Memory B cell (primary cell): ENCODE measurements at regions not wholly inside any gene's neighbourhood (a gene's known extent, or its start where the extent isn't known, plus 50 kb on each side); places are given as distances from the start of the nearest gene placed in this dataset.
"Not testable (repeated sequence)": the region's sequence is repeated elsewhere in the genome, so short reads cannot be mapped to it uniquely, and the experiment has no call there.

ENCODE experiments used
- ATAC-seq: fragments of 150-1000 bp; cut with Tn5 transposase; 2 replicates; pipeline ENCODE4 v1.10.0; 2021; ENCODE audit warnings: low read depth, mild to moderate bottlenecking, moderate library complexity
- DNase-seq, 2 donors: peaks; one replicate each; pipeline ENCODE4 v3.0.0; 2022; ENCODE audit warnings: low spot score in 2 of 2
- H3K27ac Mint-ChIP-seq: one replicate; pipeline ENCODE4 v1.8.0; 2022; ENCODE audit warnings: mild to moderate bottlenecking, moderate library complexity, mixed read lengths
- H3K27me3 Mint-ChIP-seq: one replicate; pipeline ENCODE4 v1.8.0; 2022; ENCODE audit warnings: mixed read lengths
- H3K36me3 Mint-ChIP-seq: one replicate; pipeline ENCODE4 v1.8.0; 2022; ENCODE audit warnings: mild to moderate bottlenecking, mixed read lengths
- H3K4me1 Mint-ChIP-seq: one replicate; pipeline ENCODE4 v1.8.0; 2022; ENCODE audit warnings: mixed read lengths
- H3K4me3 Mint-ChIP-seq: one replicate; pipeline ENCODE4 v1.8.0; 2022; ENCODE audit warnings: mild to moderate bottlenecking, moderate library complexity, mixed read lengths
- H3K9me3 Mint-ChIP-seq: one replicate; pipeline ENCODE4 v1.8.0; 2022; ENCODE audit warnings: mixed read lengths

DNA sequence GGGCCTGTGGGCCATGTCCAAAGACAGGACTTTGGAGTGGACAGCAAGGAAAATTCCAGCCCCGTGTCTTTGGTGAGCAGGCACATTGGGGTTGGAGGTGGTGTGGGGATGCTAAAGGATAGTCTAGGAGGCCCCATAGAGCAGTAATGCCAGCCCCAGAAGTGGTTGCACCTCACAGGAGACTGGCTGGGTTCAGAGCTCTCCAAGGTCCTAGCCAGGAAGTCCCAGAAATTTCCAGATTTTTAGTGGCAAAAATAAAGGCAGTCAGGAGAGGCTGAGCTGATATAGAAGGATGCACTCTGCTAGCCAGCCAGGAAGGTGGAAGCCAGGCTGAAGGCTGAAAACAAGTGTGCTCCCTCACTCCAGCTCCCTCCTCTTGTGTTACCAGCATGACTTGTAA, 144.0 kb upstream of the KCND3 start:
- ATAC-seq = no peak
- no peaks in the 10 kb centered on the region for H3K36me3 Mint-ChIP-seq
- no peak for DNase-seq
- H3K4me3 Mint-ChIP-seq = no peak overlapping the region
- no peak overlapping the region for H3K27ac Mint-ChIP-seq
- no peaks in the 10 kb centered on the region for H3K9me3 Mint-ChIP-seq
- H3K4me1 Mint-ChIP-seq = no peaks in the 10 kb centered on the region
- H3K27me3 Mint-ChIP-seq = peaks cover 12% of the 10 kb centered on the region

DNA sequence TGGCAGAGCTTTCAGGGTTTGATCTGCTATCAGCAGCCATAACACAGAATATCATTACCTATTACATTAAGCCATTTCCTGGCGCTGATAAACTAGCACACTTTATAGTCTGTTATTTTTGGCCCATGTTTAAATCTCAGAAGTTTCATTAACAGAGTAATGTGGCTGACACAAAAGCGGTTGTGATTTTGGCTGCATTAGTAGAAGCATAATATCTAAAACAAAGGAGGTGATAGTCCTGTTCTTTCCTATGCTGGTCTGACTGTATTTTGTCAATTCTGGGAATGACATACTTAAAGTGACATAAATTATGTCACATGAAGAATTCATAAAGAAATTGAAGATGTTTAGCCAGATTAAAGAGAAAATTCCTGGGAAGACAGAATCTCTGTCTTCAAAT, 151.3 kb upstream of the KCND3 start:
- H3K36me3 Mint-ChIP-seq = no peaks in the 10 kb centered on the region
- no peak overlapping the region for H3K27ac Mint-ChIP-seq
- no peaks in the 10 kb centered on the region for H3K4me1 Mint-ChIP-seq
- H3K27me3 Mint-ChIP-seq = peaks cover 20% of the 10 kb centered on the region
- DNase-seq = no peak
- H3K9me3 Mint-ChIP-seq = no peaks in the 10 kb centered on the region
- no peak overlapping the region for H3K4me3 Mint-ChIP-seq
- ATAC-seq = no peak

DNA sequence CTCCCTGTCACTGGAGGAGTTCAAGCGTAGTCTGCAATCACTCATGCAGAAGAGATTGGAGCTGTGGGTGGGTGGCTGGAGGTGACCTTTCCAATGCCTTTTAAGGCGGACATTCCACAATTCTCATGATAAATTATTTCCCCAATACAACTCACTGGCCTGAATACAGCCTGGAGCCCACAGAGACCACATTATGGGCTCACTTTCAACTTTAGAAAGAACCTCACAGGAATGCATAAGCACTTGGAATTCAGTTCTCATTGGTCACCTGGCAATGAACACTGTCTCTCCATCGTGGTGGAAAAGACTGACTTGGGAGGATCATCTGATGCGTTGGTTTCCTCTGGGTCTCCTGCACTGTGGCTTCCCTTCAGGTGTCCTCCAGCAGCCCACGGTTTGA, 151.8 kb upstream of the KCND3 start:
- DNase-seq (no peak), ATAC-seq (no peak)
- H3K27ac Mint-ChIP-seq = no peak overlapping the region
- H3K4me1 Mint-ChIP-seq = no peaks in the 10 kb centered on the region
- no peak overlapping the region for H3K4me3 Mint-ChIP-seq
- peaks cover 21% of the 10 kb centered on the region for H3K27me3 Mint-ChIP-seq
- no peaks in the 10 kb centered on the region for H3K36me3 Mint-ChIP-seq
- no peaks in the 10 kb centered on the region for H3K9me3 Mint-ChIP-seq

DNA sequence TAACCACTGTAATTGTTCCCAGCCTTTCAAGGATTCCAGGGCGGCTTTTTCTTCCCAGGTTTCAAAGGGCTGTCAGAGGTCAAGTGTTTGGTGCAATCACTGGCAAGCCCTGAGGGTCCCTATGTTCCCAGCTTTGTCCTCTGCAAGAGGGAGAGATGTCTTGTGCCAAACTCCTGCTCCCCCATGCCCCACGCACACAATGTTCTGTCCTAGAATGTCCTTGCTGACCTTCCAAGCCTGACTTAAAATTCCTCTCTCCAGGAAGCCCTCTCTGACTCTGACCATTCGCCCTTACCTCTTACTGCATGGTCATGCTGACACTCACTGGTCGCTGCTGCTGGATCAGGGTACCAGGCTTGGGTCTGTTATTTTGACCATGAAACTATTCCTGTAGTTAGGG, 152.5 kb upstream of the KCND3 start:
- Mint-ChIP-seq H3K9me3 (no peaks in the 10 kb centered on the region), H3K4me1 (no peaks in the 10 kb centered on the region), H3K4me3 (no peak overlapping the region), H3K27me3 (peaks cover 22% of the 10 kb centered on the region), H3K27ac (no peak overlapping the region), H3K36me3 (no peaks in the 10 kb centered on the region)
- ATAC-seq (no peak), DNase-seq (no peak)

DNA sequence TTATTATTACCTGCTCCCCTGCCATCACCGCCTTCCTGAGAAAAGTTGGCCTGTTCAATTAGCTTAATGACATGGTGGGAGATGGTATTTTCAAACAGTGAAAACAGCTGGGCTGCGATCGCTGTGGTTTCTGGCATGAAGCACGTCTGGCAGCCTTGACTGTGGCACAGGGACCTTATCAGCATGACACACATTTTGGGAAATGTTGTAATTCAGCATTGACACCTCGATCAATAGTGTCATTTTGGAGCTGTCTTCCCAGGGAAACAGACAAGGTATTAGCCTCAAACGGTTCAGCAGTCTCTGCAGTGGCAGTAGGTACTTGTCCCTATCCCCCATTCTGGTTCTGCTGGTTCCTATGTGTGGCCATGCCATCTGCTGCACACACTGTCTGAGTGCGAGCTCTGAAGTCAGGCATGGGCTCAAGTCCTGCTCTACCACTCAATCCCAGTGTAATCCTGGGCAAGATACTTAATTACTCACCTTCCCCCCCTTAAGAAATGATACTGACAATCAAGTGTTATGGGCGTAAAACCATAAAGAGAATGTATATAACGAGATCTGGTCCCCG, 154.5 kb upstream of the KCND3 start:
- H3K9me3 Mint-ChIP-seq = peaks cover 7% of the 10 kb centered on the region
- H3K27ac Mint-ChIP-seq = no peak overlapping the region
- H3K36me3 Mint-ChIP-seq = no peaks in the 10 kb centered on the region

DNA sequence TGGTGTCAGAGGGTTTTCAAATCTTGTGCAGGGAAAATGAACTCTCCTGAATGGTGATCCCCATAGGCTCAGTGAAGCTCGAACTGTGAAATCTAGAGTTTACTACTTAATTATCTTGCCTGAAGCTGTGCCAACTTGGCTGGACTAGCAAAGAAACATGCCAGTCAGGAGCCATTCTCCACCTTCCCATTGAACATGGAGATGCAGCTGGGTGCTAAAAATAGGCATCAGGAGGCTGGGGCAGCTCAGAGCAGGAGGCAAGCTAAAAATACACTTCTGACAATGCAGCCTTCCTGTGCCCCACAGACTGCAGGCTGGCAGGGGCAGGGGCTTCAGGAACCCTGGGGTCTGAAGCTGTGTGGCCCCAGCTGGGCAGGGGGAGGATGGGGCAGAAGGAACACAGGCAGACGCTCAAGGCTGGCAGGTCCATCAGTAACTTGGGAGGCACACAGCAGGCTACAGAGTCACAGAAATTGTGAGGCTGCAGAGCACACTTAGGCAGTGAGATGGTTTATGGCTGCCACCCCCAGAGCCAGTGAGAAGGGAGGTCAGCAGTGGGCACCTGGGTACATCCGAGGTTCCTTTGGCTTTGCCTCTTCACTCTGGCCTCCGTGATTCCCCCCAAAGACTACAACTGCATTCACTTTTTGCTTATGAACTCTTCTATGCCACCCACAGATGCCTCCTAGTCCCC, 155.4 kb upstream of the KCND3 start:
- Mint-ChIP-seq H3K9me3 (peaks cover 7% of the 10 kb centered on the region), H3K36me3 (no peaks in the 10 kb centered on the region), H3K27me3 (peaks cover 17% of the 10 kb centered on the region), H3K4me3 (no peak overlapping the region), H3K4me1 (no peaks in the 10 kb centered on the region), H3K27ac (no peak overlapping the region)
- ATAC-seq = no peak
- DNase-seq = no peak

More for the DNA sequence above, 154.5 kb upstream of the KCND3 start:
- no peak for DNase-seq
- Mint-ChIP-seq H3K4me3 (no peak overlapping the region), H3K4me1 (no peaks in the 10 kb centered on the region), H3K27me3 (peaks cover 17% of the 10 kb centered on the region)
- ATAC-seq = no peak

DNA sequence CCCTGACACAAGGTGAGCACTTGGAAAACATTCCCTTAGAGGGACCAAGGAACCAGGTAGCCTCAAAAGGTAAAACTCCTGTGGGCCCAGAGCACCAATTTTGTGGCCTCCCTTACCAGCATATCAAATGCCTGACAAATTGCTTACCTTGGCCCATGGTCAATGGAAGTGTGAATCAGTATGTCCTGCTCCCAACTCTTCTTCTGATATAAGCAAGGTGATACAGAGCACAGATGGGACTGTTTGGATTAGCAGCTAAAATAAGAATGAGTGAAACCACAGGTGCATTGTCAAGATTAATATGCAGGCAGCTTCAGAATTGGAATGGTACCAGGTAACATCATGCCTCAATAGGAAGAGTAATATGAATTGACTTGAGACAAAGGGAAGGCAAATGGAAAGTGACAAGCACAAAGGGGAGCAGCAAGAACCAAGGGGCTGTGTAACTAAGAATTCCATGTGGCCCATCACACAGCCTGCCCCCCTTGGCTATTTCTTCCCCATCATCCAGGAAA, 156.8 kb upstream of the KCND3 start:
- H3K27ac Mint-ChIP-seq = no peak overlapping the region
- H3K9me3 Mint-ChIP-seq = peaks cover 13% of the 10 kb centered on the region
- DNase-seq (no peak), ATAC-seq (no peak)
- peaks cover 19% of the 10 kb centered on the region for H3K27me3 Mint-ChIP-seq
- peaks cover 1% of the 10 kb centered on the region for H3K36me3 Mint-ChIP-seq
- no peak overlapping the region for H3K4me3 Mint-ChIP-seq
- H3K4me1 Mint-ChIP-seq = no peaks in the 10 kb centered on the region

DNA sequence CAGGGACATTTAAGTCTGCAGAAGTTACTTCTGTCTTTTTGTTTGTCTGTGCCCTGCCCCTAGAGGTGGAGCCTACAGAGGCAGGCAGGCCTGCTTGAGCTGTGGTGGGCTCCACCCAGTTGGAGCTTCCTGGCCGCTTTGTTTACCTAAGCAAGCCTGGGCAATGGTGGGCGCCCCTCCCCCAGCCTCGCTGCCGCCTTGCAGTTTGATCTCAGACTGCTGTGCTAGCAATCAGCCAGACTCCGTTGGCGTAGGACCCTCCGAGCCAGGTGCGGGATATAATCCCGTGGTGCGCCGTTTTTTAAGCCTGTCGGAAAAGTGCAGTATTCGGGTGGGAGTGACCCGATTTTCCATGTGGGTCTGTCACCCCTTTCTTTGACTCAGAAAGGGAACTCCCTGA, 170.7 kb upstream of the KCND3 start:
- not testable (repeated sequence) for ATAC-seq, H3K9me3 Mint-ChIP-seq, H3K27ac Mint-ChIP-seq, H3K4me1 Mint-ChIP-seq, H3K4me3 Mint-ChIP-seq, H3K36me3 Mint-ChIP-seq, DNase-seq
- peaks cover 15% of the 10 kb centered on the region for H3K27me3 Mint-ChIP-seq

DNA sequence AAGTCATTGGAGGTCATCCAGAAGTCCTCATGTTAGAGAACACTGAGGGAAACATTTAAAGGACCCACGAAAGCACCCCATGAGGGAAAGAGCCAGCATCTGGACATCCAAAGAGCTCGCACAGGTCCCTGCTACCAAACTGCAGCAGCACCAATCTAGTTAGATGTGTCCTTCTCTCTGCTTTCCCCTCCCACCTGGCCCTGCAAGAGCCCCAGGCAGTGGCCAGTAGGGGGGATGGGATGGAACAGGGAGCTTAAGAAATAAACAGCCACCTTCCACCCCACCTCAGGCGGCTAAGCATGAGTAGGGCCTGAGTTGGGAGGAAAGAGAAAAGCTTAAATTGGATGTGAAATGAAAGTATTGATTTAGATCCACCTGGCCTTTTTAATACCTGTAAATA, 175.9 kb upstream of the KCND3 start:
- Mint-ChIP-seq H3K27ac (no peak overlapping the region), H3K9me3 (peaks cover 5% of the 10 kb centered on the region), H3K4me3 (no peak overlapping the region), H3K36me3 (peaks cover 4% of the 10 kb centered on the region), H3K27me3 (peaks cover 24% of the 10 kb centered on the region), H3K4me1 (no peaks in the 10 kb centered on the region)
- no peak for ATAC-seq
- no peak for DNase-seq

DNA sequence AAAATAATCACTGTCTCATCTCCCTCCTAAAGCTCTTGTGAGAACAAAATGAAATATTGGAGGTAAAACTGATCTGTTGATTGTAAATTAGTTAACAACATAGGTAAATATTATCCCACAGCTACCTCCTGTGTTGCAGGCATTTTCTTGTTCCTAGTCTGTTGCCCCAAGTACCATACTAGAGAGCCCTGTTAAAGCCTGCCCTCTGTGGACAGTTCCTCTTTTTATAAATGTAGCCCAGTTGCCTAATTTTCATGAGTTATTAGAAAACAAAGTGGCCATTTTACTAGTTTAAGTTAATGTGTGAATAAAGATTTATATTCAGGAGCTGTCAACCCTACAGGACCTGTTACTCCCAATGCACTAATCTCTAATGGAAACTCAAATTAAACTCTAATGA, 180.0 kb upstream of the KCND3 start:
- H3K4me3 Mint-ChIP-seq = no peak overlapping the region
- DNase-seq (no peak), ATAC-seq (no peak)
- no peaks in the 10 kb centered on the region for H3K4me1 Mint-ChIP-seq
- H3K9me3 Mint-ChIP-seq = peaks cover 3% of the 10 kb centered on the region
- peaks cover 15% of the 10 kb centered on the region for H3K27me3 Mint-ChIP-seq
- no peaks in the 10 kb centered on the region for H3K36me3 Mint-ChIP-seq
- H3K27ac Mint-ChIP-seq = no peak overlapping the region

DNA sequence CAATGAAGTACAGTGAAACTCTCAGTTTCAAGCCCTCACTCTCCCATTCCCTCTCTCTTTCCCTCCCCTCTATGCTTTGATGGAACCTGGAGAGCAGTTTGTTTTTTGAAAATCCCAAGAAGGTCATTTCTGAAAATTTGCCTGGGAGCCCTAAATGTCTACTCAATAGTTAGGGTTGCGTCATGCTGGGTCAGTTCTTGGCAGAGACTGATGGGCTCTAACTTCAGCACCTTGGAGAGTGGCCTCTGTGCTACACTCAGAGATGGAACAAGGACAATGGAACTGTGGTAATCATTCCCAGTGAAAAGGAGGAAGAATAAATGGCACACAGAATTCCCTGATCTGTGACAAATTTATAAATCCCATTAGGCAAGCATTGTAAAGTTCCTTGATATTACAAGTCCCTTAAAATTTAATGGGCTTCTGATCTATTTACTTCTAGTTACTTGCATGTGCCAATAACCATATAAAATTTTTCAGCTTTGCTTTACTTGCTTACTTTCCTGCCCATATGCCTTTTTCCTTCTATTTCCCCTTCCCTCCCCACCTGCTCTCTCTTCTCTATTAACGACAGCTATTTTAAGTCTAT, 182.9 kb upstream of the KCND3 start:
- peaks cover 3% of the 10 kb centered on the region for H3K9me3 Mint-ChIP-seq
- ATAC-seq (no peak), DNase-seq (no peak)
- no peak overlapping the region for H3K27ac Mint-ChIP-seq
- H3K4me1 Mint-ChIP-seq = no peaks in the 10 kb centered on the region
- H3K4me3 Mint-ChIP-seq = no peak overlapping the region
- H3K36me3 Mint-ChIP-seq = no peaks in the 10 kb centered on the region
- peaks cover 7% of the 10 kb centered on the region for H3K27me3 Mint-ChIP-seq

DNA sequence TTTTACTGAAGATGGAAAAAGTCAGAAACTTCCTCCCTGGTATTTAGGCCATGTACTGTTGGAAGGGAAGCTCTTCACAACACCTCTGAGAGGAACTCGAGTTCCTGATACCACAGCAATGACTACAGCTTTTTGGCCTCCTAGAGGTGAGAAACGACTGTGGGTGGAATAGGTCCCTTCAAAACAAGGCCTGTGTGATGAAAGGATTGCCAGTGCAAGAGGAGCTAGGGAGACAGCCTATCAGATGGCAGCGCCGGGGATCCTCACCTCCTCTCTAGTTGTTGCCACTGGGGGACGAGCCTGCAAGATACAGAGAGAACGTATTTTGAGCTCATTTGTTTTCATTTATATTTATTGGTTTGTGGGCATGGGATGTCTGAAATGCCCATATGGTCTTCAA, 187.8 kb upstream of the KCND3 start:
- Mint-ChIP-seq H3K4me3 (no peak overlapping the region), H3K4me1 (no peaks in the 10 kb centered on the region), H3K9me3 (no peaks in the 10 kb centered on the region), H3K27ac (no peak overlapping the region), H3K27me3 (peaks cover 7% of the 10 kb centered on the region), H3K36me3 (no peaks in the 10 kb centered on the region)
- DNase-seq = no peak
- no peak for ATAC-seq

DNA sequence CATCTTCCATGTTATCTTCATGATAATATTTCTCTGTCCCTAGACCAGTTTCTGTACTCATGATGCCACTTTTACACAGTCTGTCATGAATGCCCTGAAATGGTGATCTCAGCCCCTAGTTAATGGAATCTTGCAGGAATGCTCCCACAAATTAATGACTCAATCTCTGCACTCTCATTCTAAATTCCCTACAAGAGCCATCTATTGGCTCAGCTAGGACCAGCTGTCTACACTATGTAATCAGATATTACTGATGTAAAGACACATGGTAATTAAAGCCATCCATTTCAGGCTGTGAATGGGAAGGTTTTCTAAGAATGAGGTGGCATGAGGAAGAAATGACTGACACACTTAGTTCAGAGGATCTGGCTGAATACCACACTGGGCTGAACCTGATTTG, 199.1 kb upstream of the KCND3 start:
- peaks cover 2% of the 10 kb centered on the region for H3K36me3 Mint-ChIP-seq
- H3K9me3 Mint-ChIP-seq = peaks cover 4% of the 10 kb centered on the region
- H3K4me1 Mint-ChIP-seq = no peaks in the 10 kb centered on the region
- no peak overlapping the region for H3K4me3 Mint-ChIP-seq
- H3K27me3 Mint-ChIP-seq = peaks cover 6% of the 10 kb centered on the region
- no peak for DNase-seq
- H3K27ac Mint-ChIP-seq = no peak overlapping the region
- no peak for ATAC-seq

DNA sequence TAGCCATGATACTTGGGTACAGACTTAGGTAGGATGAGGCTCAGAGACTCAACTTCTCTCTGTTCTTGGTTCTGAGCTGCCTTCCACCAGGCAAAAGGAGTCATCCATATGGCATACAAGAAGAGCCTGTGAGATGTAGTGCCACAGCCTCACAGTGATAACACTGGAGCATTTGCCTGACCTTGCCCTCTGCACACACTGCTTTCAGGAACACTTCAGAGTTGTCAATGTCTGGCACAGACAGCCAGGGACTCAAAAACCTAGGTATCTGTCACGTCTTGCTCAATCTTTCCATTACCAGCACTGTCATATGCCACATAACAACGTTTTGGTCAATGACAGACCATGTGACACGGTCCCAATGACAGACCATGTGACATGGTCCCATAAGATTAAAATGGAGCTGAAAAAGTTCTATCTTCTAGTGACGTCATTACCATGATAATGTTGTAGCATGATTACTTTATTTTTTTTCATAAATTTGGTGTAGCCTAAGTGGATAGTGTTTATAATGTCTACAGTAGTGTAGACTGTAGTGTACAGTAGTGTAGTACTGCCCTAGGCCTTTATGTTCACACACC, 199.9 kb upstream of the CTTNBP2NL start:
- Mint-ChIP-seq H3K27me3 (peaks cover 1% of the 10 kb centered on the region), H3K27ac (no peak overlapping the region), H3K36me3 (peaks cover 2% of the 10 kb centered on the region), H3K4me3 (no peak overlapping the region), H3K9me3 (peaks cover 6% of the 10 kb centered on the region), H3K4me1 (no peaks in the 10 kb centered on the region)
- no peak for DNase-seq
- ATAC-seq = no peak
